GM12891 (cell line): ENCODE measurements at regions not wholly inside any gene's neighbourhood (a gene's known extent, or its start where the extent isn't known, plus 50 kb on each side); places are given as distances from the start of the nearest gene placed in this dataset.

Experiments
- PAX5 ChIP-seq: IDR thresholded peaks from 2 replicates; pipeline ENCODE4 v1.6.1; 2011; ENCODE audit warnings: low read length, moderate library complexity, mild to moderate bottlenecking; ENCODE audit not compliant: insufficient read depth, severe bottlenecking
- POLR2A ChIP-seq: IDR thresholded peaks from 2 replicates; pipeline ENCODE4 v1.6.1; 2011; ENCODE audit warnings: low read depth, low read length, control low read depth
- POLR2AphosphoS5 ChIP-seq: IDR thresholded peaks from 2 replicates; pipeline ENCODE4 v1.6.1; 2011; ENCODE audit warnings: low read depth, low read length, control low read depth
- TAF1 ChIP-seq: IDR thresholded peaks from 2 replicates; pipeline ENCODE4 v1.6.1; 2011; ENCODE audit warnings: low read depth, low read length, control low read depth

DNA sequence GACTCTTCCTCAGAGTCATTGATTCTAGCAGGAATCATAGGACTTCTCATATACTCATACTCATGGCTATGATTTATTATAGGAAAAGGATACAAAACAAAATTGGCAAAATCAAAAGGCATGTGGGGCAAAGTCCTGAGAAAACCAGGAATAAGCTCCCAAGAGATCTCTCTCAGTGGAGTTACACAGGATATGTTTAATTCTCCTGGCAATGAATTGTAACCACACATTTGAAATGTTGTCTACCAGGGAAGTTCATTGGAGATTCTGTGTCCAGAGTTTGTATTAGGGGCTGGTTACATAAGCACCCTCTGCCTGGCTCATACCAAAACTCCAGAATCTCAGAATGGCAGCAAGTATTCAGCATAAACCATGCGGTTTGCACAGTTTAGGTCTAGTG lies 63.9 kb downstream of the ADAMTS1 start:
- TF ChIP-seq TAF1 (no peak), POLR2AphosphoS5 (no peak), POLR2A (no peak), PAX5 (no peak)
